WERI-Rb-1 (cell line): ENCODE measurements at regions not wholly inside any gene's neighbourhood (a gene's known extent, or its start where the extent isn't known, plus 50 kb on each side); places are given as distances from the start of the nearest gene placed in this dataset.

ENCODE experiments used
- DNase-seq: peaks from one replicate; pipeline ENCODE4 v3.0.0-alpha.2; 2020
- H3K27ac ChIP-seq: fragments of 250-450 bp; sonication (Bioruptor Pico); 2 replicates; pipeline ENCODE4 v1.5.1; 2020; ENCODE audit warnings: mild to moderate bottlenecking, moderate library complexity
- H3K27me3 ChIP-seq: fragments of 250-450 bp; sonication (Bioruptor Pico); 2 replicates; pipeline ENCODE4 v1.5.1; 2021; ENCODE audit warnings: mild to moderate bottlenecking, low read depth, moderate library complexity; ENCODE audit not compliant: insufficient read depth, severe bottlenecking
- H3K36me3 ChIP-seq: fragments of 250-450 bp; sonication (Bioruptor Pico); 2 replicates; pipeline ENCODE4 v1.5.1; 2020; ENCODE audit warnings: mild to moderate bottlenecking, moderate library complexity
- H3K4me3 ChIP-seq: 2 replicates; pipeline ENCODE4 v1.5.1; 2011; ENCODE audit warnings: low read depth, mild to moderate bottlenecking, control low read depth, low read length
- H3K9me3 ChIP-seq: fragments of 250-450 bp; sonication (Bioruptor Pico); 2 replicates; pipeline ENCODE4 v1.5.1; 2021; ENCODE audit warnings: mild to moderate bottlenecking, moderate library complexity; ENCODE audit not compliant: severe bottlenecking
- CTCF ChIP-seq: IDR thresholded peaks from 2 replicates; pipeline ENCODE4 v1.5.1; 2011; ENCODE audit warnings: low read depth, mild to moderate bottlenecking, control low read depth, inconsistent platforms, low read length

- no peak overlapping the region for H3K4me3 ChIP-seq
- no peak for TF ChIP-seq CTCF
- no peak overlapping the region for H3K27ac ChIP-seq
- no peaks in the 10 kb centered on the region for H3K36me3 ChIP-seq
- no peaks in the 10 kb centered on the region for H3K27me3 ChIP-seq
- DNase-seq = no peak
- no peaks in the 10 kb centered on the region for H3K9me3 ChIP-seq
Measured at GRCh38 chr6:82097676-82098075, 149.9 kb downstream of the IBTK start.

DNA sequence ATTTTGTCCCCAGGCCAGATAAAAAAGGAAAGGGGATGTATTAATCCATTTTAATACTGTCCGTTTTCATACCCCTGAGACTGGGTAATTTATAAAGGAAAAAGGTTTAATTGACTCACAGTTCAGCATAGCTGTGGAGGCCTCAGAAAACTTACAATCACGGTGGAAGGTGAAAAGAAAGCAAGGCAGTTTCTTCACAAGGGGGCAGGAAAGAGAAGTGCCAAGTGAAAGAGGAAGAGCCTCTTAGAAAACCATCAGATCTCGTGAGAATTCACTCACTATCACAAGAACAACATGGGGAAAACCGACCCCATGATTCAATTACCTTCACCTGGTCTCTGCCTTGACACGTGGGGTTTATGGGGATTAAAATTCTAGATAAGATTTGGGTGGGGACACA lies 152.5 kb downstream of the IBTK start:
- Histone ChIP-seq H3K27ac (no peak overlapping the region), H3K36me3 (no peaks in the 10 kb centered on the region), H3K9me3 (no peaks in the 10 kb centered on the region), H3K27me3 (no peaks in the 10 kb centered on the region), H3K4me3 (no peak overlapping the region)
- TF ChIP-seq CTCF = no peak
- no peak for DNase-seq

- H3K4me3 ChIP-seq = no peak overlapping the region
- no peak overlapping the region for H3K27ac ChIP-seq
- no peaks in the 10 kb centered on the region for H3K9me3 ChIP-seq
- no peaks in the 10 kb centered on the region for H3K36me3 ChIP-seq
- no peak for TF ChIP-seq CTCF
- no peak for DNase-seq
- no peaks in the 10 kb centered on the region for H3K27me3 ChIP-seq
Measured at GRCh38 chr6:82094166-82094806, 153.3 kb downstream of the IBTK start.

- Histone ChIP-seq H3K27me3 (no peaks in the 10 kb centered on the region), H3K9me3 (no peaks in the 10 kb centered on the region), H3K4me3 (no peak overlapping the region), H3K27ac (no peak overlapping the region), H3K36me3 (no peaks in the 10 kb centered on the region)
- no peak for TF ChIP-seq CTCF
- DNase-seq = no peak
Measured at GRCh38 chr6:82088978-82089771, 158.4 kb downstream of the IBTK start.

- no peaks in the 10 kb centered on the region for H3K27me3 ChIP-seq
- DNase-seq = no peak
- no peak for TF ChIP-seq CTCF
Measured at GRCh38 chr6:82086944-82087343, 160.6 kb downstream of the IBTK start.

More at GRCh38 chr6:82086944-82087343, 160.6 kb downstream of the IBTK start:
- Histone ChIP-seq H3K27ac (no peak overlapping the region), H3K4me3 (no peak overlapping the region), H3K9me3 (no peaks in the 10 kb centered on the region), H3K36me3 (no peaks in the 10 kb centered on the region)
